ENCODE measurements at regions not wholly inside any gene's neighbourhood (a gene's known extent, or its start where the extent isn't known, plus 50 kb on each side); places are given as distances from the start of the nearest gene placed in this dataset.

- TF ChIP-seq CTCF (IDR thresholded peaks at IDR 0.05): no peak
- TF ChIP-seq POLR2A (IDR thresholded peaks at IDR 0.05): no peak
These were observed 109.1 kb upstream of the PRSS16 start for GRCh38 chr6:27138406-27138805.

Measured in thyroid gland (tissue), 4 donors.